CD4-positive, alpha-beta T cell treated with Interleukin-4 for 4 hours (primary cell): ENCODE measurements at regions not wholly inside any gene's neighbourhood (a gene's known extent, or its start where the extent isn't known, plus 50 kb on each side); places are given as distances from the start of the nearest gene placed in this dataset.
"Not testable (repeated sequence)": the region's sequence is repeated elsewhere in the genome, so short reads cannot be mapped to it uniquely, and the experiment has no call there.

Experiments
- DNase-seq: peaks from one replicate; pipeline ENCODE4 v3.0.0-alpha.2; 2020

- no peak for DNase-seq
Measured at GRCh38 chr6:98044791-98045470, 761.9 kb upstream of the MMS22L start.

GRCh38 chr6:98047164-98047563 lies 764.1 kb upstream of the MMS22L start:
- no peak for DNase-seq

GRCh38 chr6:98047871-98048270 lies 764.9 kb upstream of the MMS22L start:
- DNase-seq, result no peak

- DNase-seq, result no peak
Measured at GRCh38 chr6:98054453-98054852, 771.4 kb upstream of the MMS22L start.

DNA sequence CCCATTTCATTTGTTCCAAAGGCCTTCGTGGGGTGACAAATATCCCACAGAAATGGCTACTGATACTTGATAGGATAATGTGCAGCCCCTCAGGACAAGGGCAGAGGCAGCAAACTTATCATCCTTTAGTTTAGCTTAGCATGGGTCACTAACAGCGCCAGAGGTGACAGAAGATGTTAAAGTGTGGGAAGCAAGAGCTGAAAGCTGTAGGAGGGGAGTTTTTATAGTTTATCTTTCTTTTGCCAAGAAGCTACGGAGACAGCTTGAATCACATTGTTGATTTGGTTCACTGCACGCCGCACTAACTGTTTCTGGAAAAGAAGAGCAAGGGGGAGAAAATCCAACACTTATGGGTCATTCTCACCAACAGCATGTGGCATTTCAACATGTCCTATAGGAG lies 773.9 kb upstream of the MMS22L start:
- DNase-seq, result no peak

DNA sequence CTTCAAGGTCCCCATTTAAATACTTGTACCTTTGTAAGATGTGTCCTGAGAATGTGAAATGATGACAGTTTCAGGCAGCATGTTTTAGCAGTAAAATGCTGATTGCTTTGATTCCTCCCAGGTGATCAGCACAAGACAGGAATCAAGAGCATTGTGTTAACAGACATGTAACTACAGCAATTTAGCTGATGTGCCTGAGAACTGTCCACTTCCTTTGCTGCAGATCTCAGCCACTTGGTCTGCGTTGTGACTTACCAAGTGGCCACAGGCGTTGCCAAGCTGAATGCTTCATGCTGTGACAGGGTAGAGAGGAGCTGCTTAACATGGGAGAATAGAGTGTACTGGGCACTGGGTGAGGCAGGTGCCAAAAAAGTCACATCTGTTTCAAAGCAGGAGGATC lies 767.0 kb upstream of the POU3F2 start:
- DNase-seq, result no peak

GRCh38 chr6:98088537-98088936 lies 745.8 kb upstream of the POU3F2 start:
- not testable (repeated sequence) for DNase-seq

DNA sequence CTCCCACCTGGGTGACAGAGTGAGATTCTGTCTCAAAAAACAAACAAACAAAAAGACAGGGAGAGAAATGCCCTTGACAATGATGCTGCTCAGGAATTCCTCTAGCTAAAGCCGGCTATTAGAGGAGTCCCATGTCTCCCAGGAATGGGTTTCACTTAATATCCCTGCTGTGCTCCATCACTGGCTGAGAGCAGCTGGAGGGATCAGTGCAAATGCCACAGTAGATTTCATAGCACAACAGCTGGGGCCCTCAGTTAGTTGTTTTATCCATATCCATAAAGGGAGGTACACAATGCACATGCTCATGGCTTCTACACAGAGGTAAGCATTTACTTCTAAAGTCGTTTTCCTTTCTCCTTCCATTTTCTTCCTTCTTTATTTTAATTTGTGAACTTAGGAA lies 742.0 kb upstream of the POU3F2 start:
- no peak for DNase-seq

GRCh38 chr6:98094696-98095095 lies 739.7 kb upstream of the POU3F2 start:
- no peak for DNase-seq

DNA sequence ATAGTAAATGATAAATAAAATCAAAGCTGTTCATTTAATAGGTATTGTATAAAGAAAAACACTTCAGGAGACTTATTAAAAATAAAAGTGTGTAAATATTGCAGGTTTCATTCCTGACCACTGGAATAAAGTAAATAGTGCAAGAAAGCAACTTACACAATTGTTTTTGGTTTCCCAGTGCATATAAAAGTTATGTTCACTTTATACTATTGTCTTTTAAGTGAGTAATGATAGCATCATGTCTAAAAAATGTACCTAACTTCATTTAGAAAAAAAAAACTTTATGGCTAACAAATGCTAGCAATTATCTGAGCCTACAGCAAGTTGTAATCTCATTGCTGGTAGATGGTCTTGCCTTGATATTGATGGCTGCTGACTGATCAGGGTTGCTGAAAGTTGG lies 726.6 kb upstream of the POU3F2 start:
- DNase-seq, result no peak

- no peak for DNase-seq
Measured at GRCh38 chr6:98116455-98116854, 717.9 kb upstream of the POU3F2 start.

GRCh38 chr6:98117068-98117467 lies 717.3 kb upstream of the POU3F2 start:
- no peak for DNase-seq

GRCh38 chr6:98118397-98119045 lies 715.9 kb upstream of the POU3F2 start:
- DNase-seq, result no peak

DNA sequence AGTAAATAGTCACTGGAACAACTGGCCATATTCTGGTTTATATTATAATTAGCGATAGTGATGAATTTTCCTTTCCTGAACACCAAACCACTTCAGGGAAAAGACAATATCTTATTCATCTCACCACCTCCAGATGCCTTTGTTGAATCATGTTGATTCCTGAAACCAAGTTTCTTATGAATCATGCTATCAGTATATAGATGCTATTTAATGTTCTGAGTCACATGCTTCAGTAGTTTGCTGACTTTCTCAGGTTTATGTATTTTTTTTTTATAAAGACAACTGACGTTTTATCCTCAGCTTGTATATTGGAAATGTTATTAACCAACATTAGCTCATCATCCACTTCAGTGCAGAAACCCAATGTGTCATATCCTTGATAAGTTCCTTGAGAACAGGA lies 710.2 kb upstream of the POU3F2 start:
- DNase-seq, result no peak

DNA sequence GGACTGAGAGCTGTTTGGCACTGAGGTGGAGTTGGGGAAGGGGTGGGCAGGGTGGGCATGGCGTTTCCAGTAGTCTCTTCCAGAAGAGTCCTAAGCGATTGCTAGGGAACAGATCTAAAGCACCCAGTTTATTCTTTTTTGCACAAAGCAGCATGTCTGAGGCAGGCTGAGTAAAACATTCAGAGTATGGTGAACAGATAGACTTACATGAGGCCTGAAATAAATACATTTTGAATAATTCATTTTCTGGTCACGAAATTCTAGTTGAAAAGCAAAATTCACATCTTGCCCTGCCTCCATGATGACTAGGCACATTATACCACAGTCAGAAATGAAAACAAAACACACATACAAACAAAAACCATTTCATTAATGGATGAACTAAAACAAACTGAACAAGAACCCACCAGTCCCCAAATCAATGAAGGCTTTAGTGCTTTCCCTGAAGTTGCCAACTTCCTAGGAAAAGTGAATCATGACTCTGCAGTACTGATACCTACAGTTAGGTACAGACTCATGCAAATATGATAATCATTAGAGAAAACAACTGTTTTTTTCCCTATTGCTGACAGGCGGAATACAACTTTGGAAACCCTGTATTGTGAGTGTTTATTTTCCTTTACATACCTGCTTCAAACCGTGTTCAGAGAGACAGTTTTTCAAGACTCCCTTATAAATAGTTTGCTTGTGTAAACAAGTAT lies 702.9 kb upstream of the POU3F2 start:
- no peak for DNase-seq

- no peak for DNase-seq
Measured at GRCh38 chr6:98136333-98136732, 698.0 kb upstream of the POU3F2 start.

DNA sequence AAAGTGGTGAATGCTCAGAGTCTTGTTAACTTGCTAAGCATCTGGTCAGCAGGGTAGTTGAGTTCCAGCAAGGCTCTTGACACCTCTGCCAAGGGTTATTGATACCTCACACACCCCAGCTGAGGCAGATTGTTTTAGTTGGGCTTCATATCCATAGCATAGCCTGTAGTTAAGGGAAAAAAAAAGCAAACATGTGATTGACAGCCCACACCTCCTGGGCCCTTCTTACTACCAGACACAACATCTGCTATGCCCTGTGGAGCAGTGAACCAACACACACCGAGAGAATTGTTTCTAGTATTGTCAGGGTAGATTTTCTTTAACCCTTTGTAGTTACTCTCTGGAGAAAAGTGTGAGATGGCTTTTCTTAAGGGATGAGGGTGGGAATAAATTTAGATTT lies 697.0 kb upstream of the POU3F2 start:
- no peak for DNase-seq

DNA sequence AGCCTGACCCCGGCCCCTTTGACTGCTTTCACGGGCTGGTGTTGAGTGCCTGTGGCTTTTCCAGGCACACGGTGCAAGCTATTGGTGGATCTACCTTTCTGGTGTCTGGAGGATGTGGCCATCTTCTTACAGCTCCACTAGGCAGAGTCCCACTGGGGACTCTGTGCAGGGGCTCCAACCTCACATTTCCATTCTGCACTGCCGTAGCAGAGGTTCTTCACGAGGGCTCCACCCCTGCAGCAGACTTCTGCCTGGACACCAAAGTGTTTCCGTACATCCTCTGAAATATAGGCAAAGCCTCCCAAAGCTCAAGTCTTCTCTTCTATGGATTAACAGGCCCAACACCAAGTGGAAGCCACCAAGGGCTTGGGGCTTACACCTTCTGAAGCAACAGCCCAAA lies 691.5 kb upstream of the POU3F2 start:
- no peak for DNase-seq

DNA sequence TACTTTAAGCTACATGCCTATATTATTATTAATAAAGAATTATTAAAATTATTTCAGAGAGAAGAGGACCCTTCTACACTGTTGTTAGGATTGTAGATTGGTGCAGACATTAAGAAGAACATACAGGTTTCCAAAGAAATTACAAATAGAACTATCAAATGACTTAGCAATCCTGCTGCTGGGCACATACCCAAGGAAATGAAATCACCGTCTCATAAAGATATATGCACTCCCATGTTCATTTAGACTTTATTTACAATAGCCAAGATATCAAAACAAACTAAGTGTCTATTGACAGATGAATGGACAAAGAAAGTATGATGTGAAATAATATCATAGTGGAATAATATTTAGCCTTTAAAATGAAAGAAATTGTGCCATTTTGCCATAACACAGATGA lies 687.7 kb upstream of the POU3F2 start:
- no peak for DNase-seq

DNA sequence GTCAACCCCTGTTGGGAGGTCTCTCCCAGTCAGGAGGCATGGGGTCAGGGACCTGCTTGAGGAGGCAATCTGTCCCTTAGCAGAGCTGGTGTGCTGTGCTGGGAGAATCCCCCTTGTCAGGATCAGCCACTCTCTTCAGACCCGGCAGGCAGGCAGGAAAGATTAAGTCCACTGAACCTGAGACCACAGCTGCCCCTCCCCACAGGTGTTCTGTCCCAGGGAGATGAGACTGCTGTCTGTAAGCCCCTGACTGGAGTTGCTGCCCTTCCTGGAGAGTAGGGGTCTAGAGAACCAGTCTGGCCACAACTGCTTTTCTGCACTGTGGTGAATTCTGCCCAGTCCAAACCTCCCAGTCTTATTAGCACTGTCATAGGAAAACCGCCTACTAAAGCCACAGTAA lies 677.8 kb upstream of the POU3F2 start:
- no peak for DNase-seq

GRCh38 chr6:98179606-98180005 lies 654.8 kb upstream of the POU3F2 start:
- no peak for DNase-seq

DNA sequence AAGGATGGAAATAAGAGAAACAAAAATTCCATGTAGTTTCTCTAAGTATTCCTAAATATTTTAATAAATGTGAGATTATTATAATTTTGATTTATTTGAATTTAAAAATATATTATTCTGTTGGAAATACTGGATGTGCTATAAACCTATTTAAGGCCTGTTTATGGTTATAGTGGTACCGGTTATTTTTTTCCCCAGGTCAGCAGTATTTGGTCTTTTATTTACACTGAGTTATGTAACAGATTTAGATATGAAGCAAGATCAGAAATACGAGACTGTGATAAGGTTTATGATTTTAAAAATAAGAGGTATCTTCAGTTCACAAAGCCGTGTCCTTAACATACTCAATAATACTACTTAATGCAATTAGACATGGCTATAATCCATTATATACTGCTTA lies 634.3 kb upstream of the POU3F2 start:
- no peak for DNase-seq

- DNase-seq, result no peak
Measured at GRCh38 chr6:98203170-98203806, 631.1 kb upstream of the POU3F2 start.

DNA sequence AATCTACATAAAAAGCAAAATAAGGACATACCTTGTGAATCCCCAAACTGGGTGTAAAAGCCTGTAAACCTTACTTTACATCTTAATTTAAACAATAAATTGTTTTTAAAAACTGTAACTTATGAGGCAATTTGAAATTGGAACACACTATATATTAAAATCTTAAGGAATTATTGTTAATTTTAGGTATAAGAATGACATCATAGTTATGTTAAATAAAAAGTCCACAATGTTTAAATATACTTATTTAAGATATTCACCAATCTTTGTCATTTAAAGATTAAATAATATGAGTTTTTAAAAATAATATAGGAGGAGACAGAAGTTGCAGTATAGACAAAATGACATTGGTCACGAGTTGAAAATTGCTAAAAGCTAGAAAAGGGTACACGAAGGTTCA lies 621.9 kb upstream of the POU3F2 start:
- no peak for DNase-seq
